Fibroblast of the aortic adventitia (primary cell): ENCODE measurements at regions not wholly inside any gene's neighbourhood (a gene's known extent, or its start where the extent isn't known, plus 50 kb on each side); places are given as distances from the start of the nearest gene placed in this dataset.
A peak's percentile ranks its signal among the peaks of the same experiment; 100 is the strongest.

ENCODE experiments used
- DNase-seq: peaks from one replicate; pipeline ENCODE4 v3.0.0-alpha.2; 2010; ENCODE audit warnings: low read depth
- H3K4me3 ChIP-seq: 2 replicates; pipeline ENCODE4 v1.5.1; 2011; ENCODE audit warnings: low read depth, mild to moderate bottlenecking, control low read depth, low read length, moderate library complexity
- CTCF ChIP-seq: IDR thresholded peaks from 2 replicates; pipeline ENCODE4 v1.5.1; 2011; ENCODE audit warnings: mild to moderate bottlenecking, low read length, control low read depth, inconsistent platforms; ENCODE audit not compliant: insufficient read depth

DNA sequence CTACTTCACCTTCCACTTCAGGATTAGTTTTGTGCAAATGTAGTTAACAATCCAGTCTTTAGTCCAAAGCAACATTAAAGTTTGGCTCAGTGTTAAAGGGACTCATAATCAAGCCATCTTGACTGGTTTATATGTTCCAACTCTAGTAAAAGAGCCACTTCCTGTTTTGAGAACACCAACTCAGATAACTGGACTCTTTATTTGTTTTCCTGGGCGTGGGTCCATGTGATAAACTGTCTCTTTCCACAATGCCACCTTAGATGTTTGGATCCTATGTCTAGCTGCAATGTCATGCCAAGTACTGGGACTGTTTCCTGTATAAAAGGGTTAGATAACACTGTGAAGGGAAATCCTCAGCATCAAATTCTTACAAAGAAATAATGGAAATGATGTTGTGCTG, 545.0 kb downstream of the PYDC2 start:
- no peak for TF ChIP-seq CTCF
- H3K4me3 ChIP-seq, result no peak overlapping the region
- DNase-seq, result no peak

GRCh38 chr3:192009903-192010302, 548.9 kb downstream of the PYDC2 start:
- no peak overlapping the region for H3K4me3 ChIP-seq
- no peak for DNase-seq
- TF ChIP-seq CTCF, result no peak

DNA sequence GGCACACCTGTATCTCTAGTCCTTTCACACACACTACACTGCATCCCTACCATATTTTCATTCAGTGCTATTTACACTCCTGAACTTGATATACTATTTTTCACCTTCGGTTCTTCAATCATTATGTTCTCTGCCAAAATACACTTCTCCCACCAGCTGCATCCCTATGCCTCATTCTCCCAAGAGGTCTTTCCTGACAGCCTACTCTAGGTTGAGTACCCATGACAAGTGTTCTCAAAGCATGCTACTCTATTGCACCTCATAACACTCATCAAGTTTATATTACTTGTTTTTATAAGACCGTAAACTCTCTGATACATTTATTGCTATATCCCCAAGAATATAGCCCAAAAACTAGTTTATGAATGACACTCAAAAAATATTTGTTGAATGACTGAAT, 549.5 kb downstream of the PYDC2 start:
- H3K4me3 ChIP-seq, result no peak overlapping the region
- no peak for DNase-seq
- TF ChIP-seq CTCF, result no peak

- peak; percentile 2 for DNase-seq
- H3K4me3 ChIP-seq, result no peak overlapping the region
- TF ChIP-seq CTCF, result no peak
Observed at GRCh38 chr3:192011137-192011536, 550.2 kb downstream of the PYDC2 start.

GRCh38 chr3:192013110-192013509, 552.1 kb downstream of the PYDC2 start:
- TF ChIP-seq CTCF, result no peak
- DNase-seq, result no peak
- no peak overlapping the region for H3K4me3 ChIP-seq

- no peak overlapping the region for H3K4me3 ChIP-seq
- peak; percentile 3 for DNase-seq
- no peak for TF ChIP-seq CTCF
Observed at GRCh38 chr3:192022412-192022811, 561.4 kb downstream of the PYDC2 start.

DNA sequence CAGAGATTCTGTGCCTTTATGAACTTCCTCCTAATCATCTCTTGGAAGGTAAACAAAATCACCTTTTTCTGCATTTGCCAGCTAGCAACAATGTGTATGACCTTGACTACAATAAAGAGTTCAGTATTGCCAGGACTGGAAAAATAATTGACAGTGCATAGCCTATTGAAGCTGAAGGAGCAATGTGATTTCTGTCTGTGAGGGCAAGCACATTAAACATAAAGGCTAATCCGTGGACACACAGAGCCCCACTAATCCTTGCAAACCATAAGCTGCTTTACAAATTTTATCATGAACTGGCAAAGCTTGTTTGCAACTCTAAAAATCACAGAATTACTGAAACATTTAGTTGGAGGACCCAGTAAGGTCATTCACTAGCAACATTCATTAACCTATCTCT, 563.8 kb downstream of the PYDC2 start:
- TF ChIP-seq CTCF, result no peak
- no peak overlapping the region for H3K4me3 ChIP-seq
- no peak for DNase-seq
